Heart right ventricle (tissue), 16 donors: ENCODE measurements at regions not wholly inside any gene's neighbourhood (a gene's known extent, or its start where the extent isn't known, plus 50 kb on each side); places are given as distances from the start of the nearest gene placed in this dataset.

Experiments used
- ATAC-seq, 8 donors: fragments of 200-7000 bp; cut with Tn5 transposase; one replicate each; pipeline ENCODE4 v1.9.1; 2020; ENCODE audit warnings: mild to moderate bottlenecking in 8 of 8, moderate library complexity in 8 of 8, moderate number of reproducible peaks in 1 of 8
- DNase-seq, 2 donors: peaks; one replicate each; pipeline ENCODE4 v3.0.0-alpha.2; 2020
- H3K27ac ChIP-seq, 10 donors: fragments of 200-600 bp; sonication (generic) in 2 of 10; one replicate each; pipeline versions ENCODE4 v1.5.0 to v1.8.0; 2020 to 2022; ENCODE audit warnings: mild to moderate bottlenecking in 3 of 10
- H3K27me3 ChIP-seq, 7 donors: fragments of 200-600 bp; one replicate each; pipeline ENCODE4 v1.8.0; 2021 to 2022; ENCODE audit warnings: mild to moderate bottlenecking in 2 of 7
- H3K36me3 ChIP-seq, 9 donors: fragments of 200-600 bp; sonication (generic) in 1 of 9; one replicate each; pipeline versions ENCODE4 v1.5.0 to v1.8.0; 2020 to 2022; ENCODE audit warnings: mild to moderate bottlenecking in 2 of 9
- H3K4me1 ChIP-seq, 9 donors: fragments of 200-600 bp; sonication (generic) in 1 of 9; one replicate each; pipeline versions ENCODE4 v1.5.0 to v1.8.0; 2020 to 2022; ENCODE audit warnings: mild to moderate bottlenecking in 4 of 9
- H3K4me3 ChIP-seq, 10 donors: fragments of 200-600 bp; sonication (generic) in 2 of 10; one replicate each; pipeline versions ENCODE4 v1.5.0 to v1.8.0; 2020 to 2022; ENCODE audit warnings: mild to moderate bottlenecking in 7 of 10, moderate library complexity in 2 of 10
- H3K9me3 ChIP-seq, 11 donors: fragments of 200-600 bp in 10 of 11; sonication (generic) in 2 of 11; one replicate each; pipeline versions ENCODE4 v1.5.0 to v1.8.0; 2013 to 2022; ENCODE audit warnings: mild to moderate bottlenecking in 2 of 11, control low read depth in 1 of 11, moderate library complexity in 1 of 11
- WGBS, 2 donors: extraction: QIAGEN DNeasy Blood & Tissue Kit; methylation state at CpG; one replicate each; pipeline ENCODE4 v1.1.7; 2013; ENCODE audit warnings: inconsistent platforms in 1 of 2; 5-methylcytosine and 5-hydroxymethylcytosine counted together
- intact Hi-C, 10 donors: fragments of 100-400 bp; cut with DNase I; formaldehyde crosslinking; loops; one replicate each; pipeline versions ENCODE4 v1.11.1 to v1.14.2; 2022
- TF ChIP-seq, protein P1 (sequence below), 9 donors: fragments of 200-600 bp; sonication (generic) in 2 of 9; IDR thresholded peaks; one replicate each; pipeline versions ENCODE4 v1.5.0 to v1.8.0; 2021 to 2022; ENCODE audit warnings: antibody characterized with exemption in 9 of 9, mild to moderate bottlenecking in 5 of 9, moderate library complexity in 1 of 9
- donor health status: Arrhythmogenic right ventricular cardiomyopathy.
- donor health status: ischemic (EF 13 %, LVEDD 7.1; RV severe dilation, severe dysfunction).
- donor health status: healthy with polysubstance abuse.
- donor health status: DM: no; HTN: yes; CAD: no.
- donor health status: DM: no; HTN: no; CAD: no.
- donor health status: ischemic (EF 25% LVEDD 6.9; RV normal size, moderate dysfunction).
- donor health status: ischemic (EF 25% LVEDD 5.7; RV mildly dilated, moderate dysfunction).
- donor health status: healthy.
- donor health status: DM: yes; HTN: yes; CAD: no.
- donor health status: Ischemic cardiomyopathy.
- donor health status: ischemic (EF 35%, LVEDD 5.7; RV mildly dilated, moderate dysfunction).
- donor health status: nonischemic (EF 11% LVEDD 7.7; RV severe dilation, severe dysfunction).
- donor health status: DM: yes; HTN: yes; CAD: no.
- donor health status: PGD.
- donor health status: ischemic (EF 29% LVEDD 5.4; RV normal size, mild dysfunction).
- donor health status: nonischemic (EF 23%, LVEDD 6.1; RV moderate dilation, normal function).

DNA sequence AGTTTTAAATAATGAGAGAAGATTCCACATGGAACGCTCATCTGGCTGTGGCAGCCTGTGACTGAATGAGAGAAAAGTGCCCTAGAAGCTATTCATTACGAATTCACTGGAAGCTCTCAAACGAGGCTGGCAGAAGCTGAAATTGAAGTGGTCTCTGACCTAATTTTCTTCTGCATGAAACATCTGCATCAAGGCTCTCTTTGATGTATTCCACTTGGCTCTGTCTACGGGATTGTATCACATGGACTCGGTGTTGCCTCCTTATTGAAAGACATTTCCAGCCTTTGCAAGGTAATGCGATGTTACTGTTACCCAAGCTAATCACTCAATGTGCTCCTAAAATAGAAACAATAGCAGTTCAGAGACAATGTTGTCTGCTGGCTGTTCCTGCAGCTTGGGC, 246.9 kb upstream of the ZNF462 start:
- Histone ChIP-seq H3K9me3 (no peaks in the 10 kb centered on the region), H3K36me3 (no peaks in the 10 kb centered on the region), H3K27ac (no peak overlapping the region), H3K4me3 (no peak overlapping the region), H3K4me1 (peaks cover 0 to 15% (median 0%) of the 10 kb centered on the region in 9 donors), H3K27me3 (no peaks in the 10 kb centered on the region)
- peak in 4 of 8 donors; percentile 40 to 58 (median 48) for ATAC-seq
- TF ChIP-seq, protein P1, sequence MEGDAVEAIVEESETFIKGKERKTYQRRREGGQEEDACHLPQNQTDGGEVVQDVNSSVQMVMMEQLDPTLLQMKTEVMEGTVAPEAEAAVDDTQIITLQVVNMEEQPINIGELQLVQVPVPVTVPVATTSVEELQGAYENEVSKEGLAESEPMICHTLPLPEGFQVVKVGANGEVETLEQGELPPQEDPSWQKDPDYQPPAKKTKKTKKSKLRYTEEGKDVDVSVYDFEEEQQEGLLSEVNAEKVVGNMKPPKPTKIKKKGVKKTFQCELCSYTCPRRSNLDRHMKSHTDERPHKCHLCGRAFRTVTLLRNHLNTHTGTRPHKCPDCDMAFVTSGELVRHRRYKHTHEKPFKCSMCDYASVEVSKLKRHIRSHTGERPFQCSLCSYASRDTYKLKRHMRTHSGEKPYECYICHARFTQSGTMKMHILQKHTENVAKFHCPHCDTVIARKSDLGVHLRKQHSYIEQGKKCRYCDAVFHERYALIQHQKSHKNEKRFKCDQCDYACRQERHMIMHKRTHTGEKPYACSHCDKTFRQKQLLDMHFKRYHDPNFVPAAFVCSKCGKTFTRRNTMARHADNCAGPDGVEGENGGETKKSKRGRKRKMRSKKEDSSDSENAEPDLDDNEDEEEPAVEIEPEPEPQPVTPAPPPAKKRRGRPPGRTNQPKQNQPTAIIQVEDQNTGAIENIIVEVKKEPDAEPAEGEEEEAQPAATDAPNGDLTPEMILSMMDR (IDR thresholded peaks at IDR 0.05), result no peak
- intact Hi-C loops, result no loop called here
- 42 to 47% methylated on average over 6 of the region's 6 CpGs for WGBS, 2 donors
- no peak for DNase-seq

DNA sequence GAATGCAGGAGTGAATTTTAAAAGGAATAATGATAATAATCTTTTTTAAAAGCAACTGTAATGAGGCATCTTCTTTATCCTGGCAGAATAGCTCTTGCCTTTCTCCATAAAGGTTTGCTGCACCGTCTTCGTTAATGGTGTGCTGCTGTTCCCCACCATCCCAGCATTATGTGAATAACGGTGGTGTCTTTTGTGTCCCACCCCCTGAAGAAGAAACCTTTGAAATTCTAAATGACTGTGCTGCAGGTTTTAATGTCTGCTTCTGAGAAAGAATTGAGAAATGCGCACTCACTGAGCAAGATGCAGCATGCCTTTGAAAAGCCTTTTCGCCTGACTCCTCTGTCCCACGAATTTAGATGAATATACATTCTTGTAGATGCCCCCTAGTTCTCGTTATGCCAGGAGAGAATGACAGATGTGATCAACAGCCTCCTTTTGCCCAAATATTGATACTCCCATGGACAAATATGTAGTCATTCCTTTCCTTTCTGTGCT, 246.1 kb upstream of the ZNF462 start:
- intact Hi-C loops, result no loop called here
- Histone ChIP-seq H3K27me3 (no peaks in the 10 kb centered on the region), H3K4me1 (peaks cover 0 to 15% (median 0%) of the 10 kb centered on the region in 9 donors), H3K36me3 (no peaks in the 10 kb centered on the region), H3K9me3 (no peaks in the 10 kb centered on the region), H3K27ac (no peak overlapping the region), H3K4me3 (no peak overlapping the region)
- TF ChIP-seq, protein P1 (IDR thresholded peaks at IDR 0.05), result no peak
- WGBS, 2 donors, result 90 to 92% methylated on average over 7 of the region's 7 CpGs
- ATAC-seq (no peak), DNase-seq (no peak)

DNA sequence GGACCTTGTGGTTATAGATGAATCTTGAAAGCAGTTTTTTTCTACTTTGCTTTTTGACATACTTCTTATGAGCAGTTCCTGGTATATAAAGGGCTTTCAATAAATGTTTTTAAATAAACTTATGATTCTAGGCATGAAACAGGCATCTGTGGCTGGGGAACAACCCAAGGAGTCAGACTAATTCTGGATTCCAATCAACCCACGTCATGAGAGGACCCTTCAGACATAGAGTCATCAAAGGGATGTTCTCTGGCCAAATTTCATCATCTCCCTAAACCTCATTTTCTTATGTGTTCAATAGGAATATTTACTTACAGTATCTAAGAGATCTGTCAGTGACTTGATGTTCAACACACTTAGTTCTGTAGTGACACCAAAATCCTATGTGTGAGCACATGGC, 243.8 kb upstream of the ZNF462 start:
- TF ChIP-seq, protein P1 (IDR thresholded peaks at IDR 0.05), result no peak
- intact Hi-C loops, result no loop called here
- Histone ChIP-seq H3K27me3 (no peaks in the 10 kb centered on the region), H3K9me3 (no peaks in the 10 kb centered on the region), H3K36me3 (no peaks in the 10 kb centered on the region), H3K27ac (no peak overlapping the region), H3K4me1 (peaks cover 0 to 8% (median 0%) of the 10 kb centered on the region in 9 donors), H3K4me3 (no peak overlapping the region)
- ATAC-seq (no peak), DNase-seq (no peak)
- WGBS, 2 donors, result 77 to 81% methylated on average over 1 of the region's 1 CpG

DNA sequence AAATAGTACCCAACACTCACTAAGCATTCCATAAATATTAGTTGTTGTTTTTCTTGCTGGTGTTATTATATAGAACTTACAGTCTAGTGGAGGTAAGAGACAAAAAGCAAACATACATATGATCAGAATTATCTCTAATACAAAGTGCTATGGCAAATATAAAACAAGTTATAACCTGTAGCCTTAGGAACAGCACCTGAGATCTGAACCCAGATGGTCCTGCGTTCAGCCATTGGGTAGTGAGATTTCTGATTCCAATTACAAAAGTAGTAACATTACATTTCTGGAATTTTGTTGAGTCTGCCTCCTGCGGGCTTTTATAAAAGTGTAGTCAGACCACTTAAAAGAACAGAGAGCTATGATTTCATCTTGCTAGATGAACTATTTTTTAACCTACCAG, 242.9 kb upstream of the ZNF462 start:
- no peaks in the 10 kb centered on the region for H3K9me3 ChIP-seq
- no peaks in the 10 kb centered on the region for H3K36me3 ChIP-seq
- H3K27ac ChIP-seq, result no peak overlapping the region
- H3K4me3 ChIP-seq, result no peak overlapping the region
- H3K27me3 ChIP-seq, result no peaks in the 10 kb centered on the region
- intact Hi-C loops, result loop anchor here in 1 of 10 donors (10.0 kb wide), 1 partner anchor 235 kb away; no protein-coding TSS in a partner anchor
- TF ChIP-seq, protein P1 (IDR thresholded peaks at IDR 0.05), result no peak
- no peak for ATAC-seq
- H3K4me1 ChIP-seq, result peaks cover 0 to 12% (median 2%) of the 10 kb centered on the region in 9 donors
- no peak for DNase-seq
- 96 to 97% methylated on average over 2 of the region's 2 CpGs for WGBS, 2 donors
